ENCODE measurements at regions not wholly inside any gene's neighbourhood (a gene's known extent, or its start where the extent isn't known, plus 50 kb on each side); places are given as distances from the start of the nearest gene placed in this dataset.
"Not testable (repeated sequence)": the region's sequence is repeated elsewhere in the genome, so short reads cannot be mapped to it uniquely, and the experiment has no call there.

GRCh38 chrX:39688576-39689375 is 409.0 kb downstream of the BCOR start:
- peak; percentile 73 for DNase-seq

- peak; percentile 30 for DNase-seq
These were observed 408.2 kb downstream of the BCOR start for GRCh38 chrX:39689376-39690104.

GRCh38 chrX:39690541-39691415 is 407.0 kb downstream of the BCOR start:
- no peak for DNase-seq

- DNase-seq: no peak
These were observed 406.0 kb downstream of the BCOR start for GRCh38 chrX:39691724-39692123.

GRCh38 chrX:39692796-39693195 is 405.0 kb downstream of the BCOR start:
- DNase-seq: no peak

- no peak for DNase-seq
These were observed 404.5 kb downstream of the BCOR start for GRCh38 chrX:39693298-39693697.

GRCh38 chrX:39702636-39703035 is 395.1 kb downstream of the BCOR start:
- DNase-seq: not testable (repeated sequence)

- DNase-seq: no peak
These were observed 394.5 kb downstream of the BCOR start for GRCh38 chrX:39703307-39703706.

- no peak for DNase-seq
These were observed 393.2 kb downstream of the BCOR start for GRCh38 chrX:39704590-39704989.

GRCh38 chrX:39705290-39705689 is 392.5 kb downstream of the BCOR start:
- DNase-seq: peak; percentile 38

- no peak for DNase-seq
These were observed 388.4 kb downstream of the BCOR start for GRCh38 chrX:39709364-39709763.

GRCh38 chrX:39709812-39710211 is 387.9 kb downstream of the BCOR start:
- DNase-seq: no peak

- DNase-seq: no peak
These were observed 387.0 kb downstream of the BCOR start for GRCh38 chrX:39710776-39711175.

GRCh38 chrX:39714471-39714870 is 383.3 kb downstream of the BCOR start:
- DNase-seq: no peak

- no peak for DNase-seq
These were observed 381.4 kb downstream of the BCOR start for GRCh38 chrX:39716401-39716800.

- DNase-seq: no peak
These were observed 380.8 kb downstream of the BCOR start for GRCh38 chrX:39716802-39717540.

GRCh38 chrX:39718981-39719380 is 378.8 kb downstream of the BCOR start:
- DNase-seq: no peak

GRCh38 chrX:39720945-39721344 is 376.8 kb downstream of the BCOR start:
- DNase-seq: no peak

GRCh38 chrX:39721566-39722279 is 376.0 kb downstream of the BCOR start:
- no peak for DNase-seq

GRCh38 chrX:39724544-39724943 is 373.2 kb downstream of the BCOR start:
- no peak for DNase-seq

GRCh38 chrX:39725114-39725513 is 372.6 kb downstream of the BCOR start:
- DNase-seq: no peak
